RWPE1 (cell line): ENCODE measurements at regions not wholly inside any gene's neighbourhood (a gene's known extent, or its start where the extent isn't known, plus 50 kb on each side); places are given as distances from the start of the nearest gene placed in this dataset.

ENCODE experiments used
- CTCF ChIA-PET: fragments of 350-600 bp; sonication (Branson Sonifier 250); formaldehyde crosslinking; extraction: SDS; loops from one replicate; lab custom pipeline; 2021; lab: Yijun Ruan, JAX
- POLR2A ChIA-PET: fragments of 400-600 bp; formaldehyde crosslinking; extraction: SDS; loops from one replicate; lab custom pipeline; 2020; ENCODE audit warnings: antibody characterized with exemption; ENCODE audit not compliant: low non-redundant PET; lab: Yijun Ruan, JAX
- DNase-seq: peaks from one replicate; pipeline ENCODE4 v3.0.0; 2012; ENCODE audit warnings: low spot score
- H3K27ac ChIP-seq: fragments of 450-650 bp; 2 replicates; pipeline ENCODE4 v1.5.1; 2017
- CTCF ChIP-seq: fragments of 450-650 bp; conservative IDR thresholded peaks from 2 replicates; pipeline ENCODE4 v1.5.1; 2017; ENCODE audit warnings: low read depth, mild to moderate bottlenecking

GRCh38 chr20:48335308-48336050 lies 492.3 kb downstream of the PREX1 start:
- no peak for DNase-seq
- H3K27ac ChIP-seq: no peak overlapping the region
- POLR2A ChIA-PET: no interaction called here
- CTCF ChIA-PET: interaction anchor here (0.6 to 1.3 kb wide), 2 partner anchors 285 to 568 kb away, joined by 3 read pairs; no protein-coding TSS in a partner anchor
- TF ChIP-seq CTCF: no peak

DNA sequence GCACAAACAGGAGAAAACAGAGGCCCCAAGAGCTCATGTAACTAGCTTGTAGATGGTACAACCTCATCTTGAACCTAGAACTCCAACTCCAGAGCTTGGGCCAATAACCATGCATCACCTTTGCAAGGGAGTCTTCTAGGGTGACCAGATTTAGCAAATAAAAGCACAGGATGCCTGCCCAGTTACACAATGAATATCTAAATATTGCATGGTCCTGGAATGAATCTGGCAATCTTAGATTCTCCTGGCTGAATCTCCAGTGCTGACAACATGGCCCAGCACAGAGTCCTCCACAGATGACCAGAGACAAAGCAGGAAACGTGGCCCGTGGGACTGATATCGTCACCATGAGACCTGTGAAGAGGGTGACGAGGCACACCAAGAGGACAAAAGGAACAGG lies 494.1 kb downstream of the PREX1 start:
- DNase-seq: no peak
- ChIA-PET CTCF (no interaction called here), POLR2A (no interaction called here)
- H3K27ac ChIP-seq: no peak overlapping the region
- TF ChIP-seq CTCF: no peak

DNA sequence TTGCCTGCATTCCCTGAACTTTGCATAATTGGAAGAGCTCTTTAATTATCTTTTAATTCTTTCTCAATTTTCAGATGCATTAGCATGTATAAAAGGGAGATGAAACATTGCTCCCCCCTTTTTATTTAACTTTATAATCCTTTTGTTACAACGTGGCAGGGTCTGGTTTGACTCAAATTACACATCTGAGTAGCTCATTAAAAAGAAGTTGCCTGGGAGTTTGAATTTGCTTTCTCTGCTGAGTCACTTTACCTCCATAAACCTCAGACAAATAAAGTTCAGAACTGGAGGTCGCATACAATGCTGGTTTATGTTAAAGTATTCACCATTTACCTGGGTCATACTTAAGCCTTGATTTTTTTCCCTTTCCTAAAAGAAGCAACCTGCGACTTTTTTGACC lies 495.2 kb downstream of the PREX1 start:
- H3K27ac ChIP-seq: no peak overlapping the region
- TF ChIP-seq CTCF: no peak
- POLR2A ChIA-PET: no interaction called here
- DNase-seq: no peak
- CTCF ChIA-PET: interaction anchor here (0.7 to 3.7 kb wide), 3 partner anchors 9 to 607 kb away, joined by 3 to 8 read pairs (median 3); no protein-coding TSS in a partner anchor

DNA sequence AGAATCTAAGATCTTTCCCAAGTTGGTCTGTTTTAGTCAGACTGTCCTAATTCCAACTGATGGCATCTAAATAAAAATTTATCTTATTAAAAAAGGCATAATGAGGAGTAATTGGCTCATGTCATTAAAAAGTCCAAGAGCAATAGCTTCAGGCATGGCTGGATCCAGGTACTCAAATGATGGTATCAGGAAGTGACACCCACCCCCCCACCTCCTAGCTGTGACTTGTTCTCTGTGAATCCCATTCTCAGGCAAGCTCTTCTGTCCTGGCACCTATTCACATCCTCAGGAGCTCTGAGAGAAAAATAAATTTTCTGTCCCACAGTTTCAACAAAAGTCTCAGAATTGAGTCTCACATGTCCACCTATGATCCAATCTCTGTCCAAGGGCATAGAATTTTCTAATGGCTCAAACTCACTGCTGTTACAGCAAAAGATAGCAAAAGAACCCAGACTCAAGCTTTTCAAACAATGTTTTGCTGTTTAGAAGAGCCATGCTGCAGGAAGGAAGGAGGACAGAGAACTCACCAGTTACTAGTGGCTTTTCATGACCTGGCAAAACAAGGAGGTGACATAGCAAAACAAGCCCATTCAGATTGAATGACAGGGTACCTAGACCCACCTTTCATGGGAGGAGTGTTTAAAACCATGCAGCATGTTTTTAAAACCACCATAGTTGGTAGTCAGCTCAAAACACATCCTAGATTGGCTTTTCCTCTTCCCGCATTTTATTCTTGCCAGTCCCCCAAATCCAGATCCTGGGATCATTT lies 496.1 kb downstream of the PREX1 start:
- H3K27ac ChIP-seq: no peak overlapping the region
- no peak for DNase-seq
- ChIA-PET POLR2A (no interaction called here), CTCF (interaction anchor here (0.6 to 3.7 kb wide), 3 partner anchors 289 to 1565 kb away, joined by 3 to 8 read pairs (median 3); no protein-coding TSS in a partner anchor)
- TF ChIP-seq CTCF: no peak

DNA sequence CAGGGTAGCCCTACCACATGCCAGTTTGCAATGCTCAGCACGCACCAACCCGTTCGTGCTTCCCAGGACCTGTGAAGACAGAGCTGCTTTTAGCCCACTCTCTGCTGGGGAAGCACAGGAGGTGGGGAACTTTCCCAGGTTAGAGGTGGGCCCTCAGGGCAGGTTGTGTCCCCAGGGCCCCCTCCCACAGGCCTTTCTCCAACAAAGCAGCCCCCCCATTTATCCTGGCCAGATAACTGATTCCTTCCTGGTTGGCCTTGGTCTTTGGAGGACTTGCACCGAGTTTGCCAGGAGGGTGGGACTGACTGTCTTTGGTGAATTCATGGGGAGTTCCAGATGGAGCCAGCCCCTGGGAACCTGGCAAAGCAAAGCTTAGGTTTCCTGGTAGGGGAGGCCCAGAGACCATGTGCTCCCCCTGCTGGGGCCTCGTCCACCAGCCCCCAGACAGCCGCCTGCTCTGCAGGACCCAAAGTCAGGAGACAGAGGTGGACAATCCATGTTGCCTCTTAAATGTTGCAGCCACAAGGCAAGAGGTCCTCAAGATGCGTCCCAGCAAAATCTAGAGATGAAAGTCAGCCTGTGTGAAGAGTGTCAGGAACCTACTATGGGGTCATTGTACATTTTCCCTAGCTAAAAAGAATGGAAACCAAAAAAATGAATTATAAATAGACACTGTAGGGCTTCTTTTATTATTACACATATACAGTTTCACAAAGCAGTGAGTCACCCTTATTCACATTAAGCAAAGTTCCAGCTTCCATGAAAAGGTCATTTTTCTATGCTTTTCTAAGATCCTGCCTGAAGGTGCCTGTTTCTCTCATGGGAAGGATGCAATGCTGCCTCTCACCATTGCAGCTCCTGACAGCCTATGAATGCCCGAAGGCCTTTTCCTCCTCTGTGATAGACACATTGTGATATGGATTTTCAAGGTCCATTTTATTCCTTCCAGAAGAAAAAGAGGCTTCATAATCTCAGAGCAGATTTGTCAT lies 497.8 kb downstream of the PREX1 start:
- ChIA-PET POLR2A (no interaction called here), CTCF (interaction anchor here (0.5 to 3.7 kb wide), 4 partner anchors 242 to 563 kb away, joined by 3 to 8 read pairs (median 3); no protein-coding TSS in a partner anchor)
- TF ChIP-seq CTCF: no peak
- DNase-seq: no peak
- H3K27ac ChIP-seq: no peak overlapping the region
